ENCODE measurements at regions not wholly inside any gene's neighbourhood (a gene's known extent, or its start where the extent isn't known, plus 50 kb on each side); places are given as distances from the start of the nearest gene placed in this dataset.

DNA sequence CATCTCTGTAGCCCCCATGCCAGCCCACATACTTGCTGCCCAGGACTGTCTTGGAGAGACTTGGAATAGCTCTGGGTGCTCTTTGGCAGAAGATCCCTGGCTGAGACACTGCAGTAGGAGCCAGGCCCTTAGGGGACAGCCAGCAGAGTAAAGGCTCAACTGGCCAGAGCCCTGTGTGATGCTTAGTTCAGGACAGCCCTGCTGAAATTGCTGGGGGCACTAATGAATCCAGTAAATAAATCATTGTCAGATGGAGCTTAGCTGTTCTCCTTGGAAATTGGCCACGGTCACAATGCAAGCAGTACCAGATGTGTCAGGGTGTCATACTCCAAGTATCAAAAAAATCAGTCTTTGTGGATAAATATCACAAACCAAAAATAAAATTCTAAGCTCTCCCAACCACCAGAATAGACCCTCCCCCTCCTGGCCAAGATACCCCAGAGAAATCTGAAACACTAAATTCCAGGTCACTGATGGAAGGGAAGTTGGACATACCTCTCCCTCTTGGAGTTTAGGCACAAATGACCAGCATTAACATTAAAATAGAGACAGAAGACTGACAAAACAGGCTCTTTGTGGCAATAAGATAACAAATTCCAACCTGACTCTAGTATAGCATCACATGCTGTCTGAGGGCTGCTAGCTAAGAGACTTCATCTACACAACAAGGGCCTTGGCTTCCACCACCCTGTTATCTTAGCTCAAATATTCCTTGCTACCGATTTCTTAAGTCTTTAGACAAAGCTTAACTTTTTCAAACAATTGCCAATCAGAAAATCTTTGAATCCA lies 83.2 kb upstream of the DNAH14 start:
- no peak for DNase-seq (ENCODE audit: low read depth in 2 of 2)

DNA sequence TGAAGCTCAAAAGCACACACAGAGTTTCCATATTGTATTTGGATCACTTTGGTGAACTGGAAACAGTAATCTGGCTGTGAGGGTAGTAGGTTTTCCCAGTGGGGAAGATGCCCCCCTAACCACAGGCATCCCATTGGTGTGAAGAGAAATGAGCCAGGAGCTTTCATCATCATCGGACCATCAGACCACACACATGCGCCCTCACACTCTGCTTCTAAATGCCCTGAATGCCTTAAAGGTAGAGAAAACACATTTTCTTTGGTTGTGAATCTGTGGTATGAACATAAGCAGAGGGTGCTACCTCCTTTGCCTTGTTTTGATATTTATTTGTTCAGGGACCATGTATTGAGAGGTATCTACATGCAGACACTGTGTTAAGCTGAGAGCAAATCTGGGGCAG lies 79.0 kb upstream of the DNAH14 start:
- DNase-seq (ENCODE audit: low read depth in 2 of 2): no peak

DNA sequence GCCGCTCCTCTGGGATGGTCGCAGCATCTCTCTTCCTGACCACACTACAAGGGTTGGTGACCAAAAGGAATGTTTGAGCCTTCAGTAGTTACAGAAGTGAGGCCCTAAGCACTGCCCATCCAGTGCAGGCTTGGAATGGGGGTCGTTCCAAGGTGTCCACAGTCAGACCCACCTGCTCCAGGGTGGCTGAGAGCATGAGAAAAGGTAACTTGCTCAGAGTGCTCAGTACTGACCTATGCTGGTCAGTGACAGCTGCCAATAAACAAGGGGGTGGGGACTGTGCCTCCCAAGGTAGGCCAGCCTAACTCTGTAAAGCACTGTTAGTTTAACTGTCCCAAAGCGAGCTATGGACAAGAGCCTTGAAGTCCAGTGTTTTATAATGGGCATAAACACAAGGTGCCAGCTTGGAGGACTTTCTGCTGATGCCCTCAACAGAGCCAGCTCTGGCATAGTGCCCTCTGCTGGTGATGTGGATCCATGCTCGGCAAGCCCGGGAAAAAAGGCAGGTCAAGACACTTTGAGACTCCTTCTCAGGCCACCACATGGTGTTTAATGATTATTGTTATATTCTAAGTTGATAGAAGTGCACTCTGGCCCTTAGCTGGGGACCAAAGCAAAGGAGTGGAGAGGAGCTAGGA lies 78.1 kb upstream of the DNAH14 start:
- no peak for DNase-seq (ENCODE audit: low read depth in 2 of 2)

DNA sequence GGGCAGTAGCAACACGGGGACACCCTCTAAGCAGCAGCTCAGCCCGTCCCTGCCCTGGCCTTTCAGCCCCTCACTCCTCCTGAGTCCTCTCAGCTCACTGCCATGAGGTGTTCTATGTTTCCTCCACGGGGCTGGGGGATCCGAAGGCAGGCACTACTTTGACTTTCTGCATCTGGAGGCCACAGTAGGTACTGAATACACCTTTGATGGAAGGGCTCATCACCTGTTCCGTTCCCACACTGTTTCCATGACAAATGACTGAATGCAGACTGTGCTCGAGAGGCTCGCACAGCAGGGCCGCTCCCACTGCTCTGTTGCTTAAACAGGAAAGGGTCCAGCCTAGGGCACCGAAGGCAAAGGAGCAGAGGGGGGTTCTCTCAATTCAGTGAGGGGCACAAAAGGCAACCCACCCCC lies 77.6 kb upstream of the DNAH14 start:
- no peak for DNase-seq (ENCODE audit: low read depth in 2 of 2)

DNA sequence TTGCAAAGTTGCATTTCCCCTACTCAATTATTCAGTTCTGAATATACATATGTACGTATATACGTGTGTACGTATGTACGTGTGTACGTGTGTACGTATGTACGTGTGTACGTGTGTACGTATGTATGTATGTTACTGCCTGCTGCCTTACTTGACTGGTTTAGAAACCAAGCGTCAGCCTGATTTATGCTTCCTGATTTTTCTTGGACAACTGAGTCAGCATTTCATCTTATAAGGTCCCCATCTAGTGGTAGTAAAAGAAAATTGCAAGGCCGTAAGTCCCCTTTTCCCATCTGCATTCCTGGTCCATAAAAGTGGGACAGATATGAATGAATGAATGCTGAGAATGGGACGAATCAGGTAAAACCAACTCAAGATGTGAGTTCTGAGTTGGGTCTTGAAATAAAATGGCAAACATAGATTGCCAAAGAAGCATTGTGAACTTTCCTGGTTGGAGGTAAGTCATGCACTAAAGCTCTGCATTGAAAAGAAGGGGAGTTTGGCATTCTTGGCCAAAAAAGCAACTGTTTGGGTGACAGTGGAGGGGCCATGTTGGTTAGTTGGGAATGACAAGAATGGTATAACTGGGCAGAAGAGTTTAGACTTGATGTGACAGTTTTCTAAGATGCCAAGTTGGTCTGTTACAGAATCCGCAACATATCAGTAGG lies 76.4 kb upstream of the DNAH14 start:
- peak; percentile 32 to 39 for DNase-seq (ENCODE audit: low read depth in 2 of 2)

DNA sequence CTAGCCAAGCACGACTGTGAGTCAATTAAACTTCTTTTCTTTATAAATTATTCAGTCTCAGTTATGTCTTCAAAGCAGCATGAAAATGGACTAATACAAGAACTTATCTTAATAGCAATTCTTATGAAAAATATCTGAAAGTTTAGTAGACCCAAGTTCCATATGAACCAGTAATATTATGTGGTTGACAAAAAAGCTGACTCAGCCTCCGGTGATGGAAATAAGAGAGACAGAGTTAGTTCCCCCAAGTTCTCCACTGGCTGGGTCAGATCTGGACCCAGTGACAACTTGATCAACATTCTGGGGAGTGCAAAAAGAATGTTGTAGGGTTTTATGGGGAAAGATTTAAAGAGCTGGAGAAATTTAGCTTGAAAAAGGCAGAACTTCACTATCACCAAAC lies 72.5 kb upstream of the DNAH14 start:
- no peak for DNase-seq (ENCODE audit: low read depth in 2 of 2)

GRCh38 chr1:224859651-224860050 lies 69.8 kb upstream of the DNAH14 start:
- no peak for DNase-seq (ENCODE audit: low read depth in 2 of 2)

GRCh38 chr1:224860488-224861338 lies 68.8 kb upstream of the DNAH14 start:
- DNase-seq (ENCODE audit: low read depth in 2 of 2): no peak

DNA sequence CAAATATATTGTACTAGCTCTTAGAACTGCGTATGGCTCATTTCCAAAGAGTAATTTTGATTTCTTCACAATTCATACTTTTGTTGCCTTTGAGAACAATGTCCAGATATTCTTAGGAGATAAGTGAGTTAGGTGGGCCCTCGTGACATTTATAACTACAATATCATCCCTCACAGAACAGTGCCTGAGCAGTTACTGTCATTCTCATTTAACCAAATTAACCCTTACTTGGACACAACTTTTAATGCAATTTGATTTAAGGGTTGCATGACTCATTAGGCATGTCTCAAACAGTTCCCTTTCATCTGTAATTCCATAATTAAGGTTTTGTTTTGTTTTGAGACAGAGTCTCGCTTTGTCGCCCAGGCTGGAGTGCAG lies 68.1 kb upstream of the DNAH14 start:
- DNase-seq (ENCODE audit: low read depth in 2 of 2): no peak

DNA sequence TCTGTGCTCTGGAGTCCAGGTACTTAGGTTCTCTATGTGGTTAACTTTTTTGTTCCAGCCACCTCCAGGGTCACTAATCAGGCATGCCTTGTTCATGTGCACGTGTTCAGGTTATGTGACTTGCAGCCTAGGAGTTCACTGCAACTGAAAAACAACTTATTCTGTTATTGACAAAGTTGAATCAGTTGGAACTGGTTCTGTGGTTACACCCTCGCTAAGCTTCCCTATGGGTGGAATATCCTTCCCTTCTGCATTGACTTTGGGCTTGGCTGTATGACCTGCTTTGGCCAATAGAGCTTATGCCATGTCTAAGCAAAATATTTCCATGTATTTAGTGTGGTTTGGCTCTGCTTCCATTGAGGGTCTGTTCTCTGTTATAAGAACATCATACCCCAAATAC lies 66.0 kb upstream of the DNAH14 start:
- no peak for DNase-seq (ENCODE audit: low read depth in 2 of 2)

GRCh38 chr1:224864006-224864405 lies 65.5 kb upstream of the DNAH14 start:
- no peak for DNase-seq (ENCODE audit: low read depth in 2 of 2)

DNA sequence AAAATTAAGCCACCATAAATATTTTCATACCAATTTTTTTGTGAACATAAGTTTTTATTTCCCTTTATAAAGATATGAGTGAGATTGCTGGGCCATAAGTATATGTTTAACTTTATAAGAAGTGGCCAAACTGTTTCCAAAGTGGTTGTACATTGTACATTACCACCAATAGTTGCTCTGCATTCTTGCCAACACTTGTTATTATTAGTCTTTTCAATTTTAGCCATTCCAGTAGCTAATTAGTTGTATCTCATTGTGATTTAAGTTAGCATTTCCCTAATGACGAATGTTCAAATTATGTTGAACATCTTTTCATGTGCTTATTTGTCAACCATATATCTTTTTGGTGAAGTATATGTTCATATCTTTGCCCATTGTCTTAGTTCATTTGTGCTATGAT lies 64.0 kb upstream of the DNAH14 start:
- DNase-seq (ENCODE audit: low read depth in 2 of 2): no peak

DNA sequence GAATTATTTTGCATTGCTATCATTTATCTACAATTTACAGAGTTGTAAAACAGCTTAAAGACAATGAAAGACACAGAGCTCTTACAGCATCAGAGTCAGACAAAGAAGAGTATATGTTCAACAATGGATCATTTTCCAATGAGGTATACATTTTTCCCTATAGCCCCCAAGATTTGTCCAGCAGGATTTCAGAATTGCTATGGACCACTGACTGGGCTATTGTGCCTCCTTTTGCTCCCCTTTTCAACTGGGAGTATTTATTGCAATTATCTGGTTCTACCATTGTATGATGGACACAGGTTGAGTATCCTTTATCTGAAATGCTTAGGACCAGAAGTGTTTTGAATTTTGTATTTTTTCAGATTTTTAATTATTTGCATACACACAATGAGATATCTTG lies 62.5 kb upstream of the DNAH14 start:
- DNase-seq (ENCODE audit: low read depth in 2 of 2): no peak

GRCh38 chr1:224867715-224868114 lies 61.8 kb upstream of the DNAH14 start:
- no peak for DNase-seq (ENCODE audit: low read depth in 2 of 2)

- DNase-seq (ENCODE audit: low read depth in 2 of 2): no peak
Observed at GRCh38 chr1:224872832-224873433, 56.5 kb upstream of the DNAH14 start.

DNA sequence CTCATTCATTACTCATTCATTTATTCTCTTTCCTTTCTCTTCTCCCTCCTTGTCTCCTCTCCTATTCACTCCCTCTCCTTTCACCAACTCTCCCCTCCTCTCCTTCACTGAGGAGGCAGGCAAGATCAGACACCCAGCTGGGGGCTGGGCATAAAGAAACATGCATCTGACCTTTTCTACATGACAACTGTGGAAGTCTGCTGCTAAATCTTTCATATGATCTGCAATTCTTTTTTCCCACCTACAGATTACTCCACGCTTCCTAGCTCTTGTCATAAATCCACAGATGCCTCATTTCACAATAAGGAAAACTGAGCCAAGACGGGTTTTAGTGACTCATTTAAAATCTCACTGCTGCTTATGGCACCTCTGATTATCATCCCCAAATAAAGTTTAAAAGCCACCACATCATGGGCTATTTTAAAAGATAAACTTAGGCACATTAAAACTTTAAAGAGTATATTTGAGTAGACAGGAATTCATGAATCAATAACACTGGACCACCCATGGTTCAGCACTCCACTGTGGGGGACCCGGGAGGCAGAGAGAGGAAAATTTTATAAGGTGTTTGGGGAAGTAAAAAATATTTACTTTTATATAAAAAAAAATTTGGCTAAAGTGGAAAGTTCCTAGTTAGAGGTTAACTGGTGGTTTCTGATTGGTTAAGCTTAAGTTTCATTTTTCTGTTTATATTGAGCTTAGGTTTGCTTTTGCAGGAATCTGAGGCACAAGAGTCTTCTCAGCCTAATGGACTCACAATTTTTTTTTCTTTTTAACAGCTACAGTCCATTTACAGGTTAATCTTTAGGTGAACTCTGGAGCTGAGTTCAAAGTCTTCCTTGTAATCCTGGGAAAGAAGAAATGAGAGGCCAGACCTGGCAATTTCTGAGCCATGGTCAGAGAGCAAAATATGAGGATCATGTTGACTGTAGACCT lies 55.8 kb upstream of the DNAH14 start:
- peak in 1 of 2 experiments; percentile 40 for DNase-seq (ENCODE audit: low read depth in 2 of 2)

GRCh38 chr1:224874775-224875174 lies 54.7 kb upstream of the DNAH14 start:
- no peak for DNase-seq (ENCODE audit: low read depth in 2 of 2)

GRCh38 chr1:224879162-224879803 lies 50.2 kb upstream of the DNAH14 start:
- DNase-seq (ENCODE audit: low read depth in 2 of 2): peak; percentile 35 to 36

All from fibroblast of skin of left quadriceps (primary cell).